ENCODE measurements at regions not wholly inside any gene's neighbourhood (a gene's known extent, or its start where the extent isn't known, plus 50 kb on each side); places are given as distances from the start of the nearest gene placed in this dataset.

- TF ChIP-seq SP1 (IDR thresholded peaks at IDR 0.05; ENCODE audit: low read depth, low read length) (no peak), POLR2A (IDR thresholded peaks at IDR 0.05; ENCODE audit: low read depth, low read length) (no peak)
Measured at GRCh38 chr15:93332168-93332553, 243.2 kb upstream of the RGMA start.

All from GM12878 (cell line).